SK-N-SH treated with all-trans-retinoic acid at 6 μM for 48 hours (cell line): ENCODE measurements at regions not wholly inside any gene's neighbourhood (a gene's known extent, or its start where the extent isn't known, plus 50 kb on each side); places are given as distances from the start of the nearest gene placed in this dataset.

Experiments used
- ATAC-seq: fragments of 200-7000 bp; cut with Tn5 transposase; 3 replicates; pipeline ENCODE4 v1.9.1; 2020; ENCODE audit warnings: mild to moderate bottlenecking, moderate library complexity
- BACH2 ChIP-seq: fragments of 250-450 bp; sonication (Bioruptor Pico); IDR thresholded peaks from 2 replicates; pipeline ENCODE4 v1.9.0; 2021; ENCODE audit warnings: mild to moderate bottlenecking, borderline replicate concordance
- CSDC2 ChIP-seq: fragments of 250-450 bp; sonication (Bioruptor Pico); IDR thresholded peaks from 2 replicates; pipeline ENCODE4 v1.5.0; 2020; ENCODE audit warnings: mild to moderate bottlenecking, moderate library complexity
- ESRRG ChIP-seq: fragments of 250-450 bp; sonication (Bioruptor Pico); IDR thresholded peaks from 2 replicates; pipeline ENCODE4 v1.6.1; 2021; ENCODE audit warnings: mild to moderate bottlenecking
- ISL1 ChIP-seq: fragments of 250-450 bp; sonication (Bioruptor Pico); IDR thresholded peaks from 2 replicates; pipeline ENCODE4 v2.1.2; 2022; ENCODE audit warnings: mild to moderate bottlenecking, moderate library complexity
- OSR1 ChIP-seq: fragments of 250-450 bp; sonication (Bioruptor Pico); IDR thresholded peaks from 2 replicates; pipeline ENCODE4 v1.8.0; 2022; ENCODE audit warnings: moderate library complexity, mild to moderate bottlenecking, inconsistent platforms
- PPARA ChIP-seq: fragments of 250-450 bp; sonication (Bioruptor Pico); IDR thresholded peaks from 2 replicates; pipeline ENCODE4 v1.5.0; 2020; ENCODE audit warnings: mild to moderate bottlenecking, borderline replicate concordance
- RARB ChIP-seq: fragments of 250-450 bp; sonication (Bioruptor Pico); IDR thresholded peaks from 2 replicates; pipeline ENCODE4 v1.8.0; 2021; ENCODE audit warnings: mild to moderate bottlenecking, moderate library complexity
- SNAI2 ChIP-seq: fragments of 250-450 bp; sonication (Bioruptor Pico); IDR thresholded peaks from 2 replicates; pipeline ENCODE4 v1.5.0; 2020; ENCODE audit warnings: mild to moderate bottlenecking, moderate library complexity
- TCF4 ChIP-seq: fragments of 250-450 bp; sonication (Bioruptor Pico); IDR thresholded peaks from 2 replicates; pipeline ENCODE4 v1.8.0; 2021; ENCODE audit warnings: mild to moderate bottlenecking, moderate library complexity, borderline replicate concordance
- TOX ChIP-seq: fragments of 250-450 bp; sonication (Bioruptor Pico); IDR thresholded peaks from 2 replicates; pipeline ENCODE4 v1.8.0; 2021; ENCODE audit warnings: mild to moderate bottlenecking, moderate library complexity, borderline replicate concordance
- ZC3H10 ChIP-seq: fragments of 250-450 bp; sonication (Bioruptor Pico); IDR thresholded peaks from 2 replicates; pipeline ENCODE4 v1.5.1; 2021; ENCODE audit warnings: mild to moderate bottlenecking, moderate library complexity
- ZFP3 ChIP-seq: fragments of 250-450 bp; sonication (Bioruptor Pico); IDR thresholded peaks from 2 replicates; pipeline ENCODE4 v1.5.0; 2020; ENCODE audit warnings: mild to moderate bottlenecking, moderate library complexity
- ZFP30 ChIP-seq: fragments of 450-650 bp; formaldehyde crosslinking; IDR thresholded peaks from 2 replicates; pipeline ENCODE4 v1.5.0; 2022; ENCODE audit warnings: mild to moderate bottlenecking, moderate library complexity
- ZNF8 ChIP-seq: fragments of 450-650 bp; formaldehyde crosslinking; IDR thresholded peaks from 2 replicates; pipeline ENCODE4 v1.5.0; 2020; ENCODE audit warnings: mild to moderate bottlenecking, moderate library complexity
- TF ChIP-seq, protein P1 (sequence below): fragments of 250-450 bp; sonication (Bioruptor Pico); IDR thresholded peaks from 2 replicates; pipeline ENCODE4 v1.5.0; 2020; ENCODE audit warnings: mild to moderate bottlenecking, moderate library complexity
- TF ChIP-seq, protein P2 (sequence below): fragments of 250-450 bp; sonication (Bioruptor Pico); IDR thresholded peaks from 2 replicates; pipeline ENCODE4 v1.5.1; 2020; ENCODE audit warnings: low read depth, mild to moderate bottlenecking, moderate library complexity
- TF ChIP-seq, protein P3 (sequence below): fragments of 250-450 bp; sonication (Bioruptor Pico); IDR thresholded peaks from 2 replicates; pipeline ENCODE4 v1.8.0; 2020; ENCODE audit warnings: mild to moderate bottlenecking, moderate library complexity, borderline replicate concordance
- TF ChIP-seq, protein P4 (sequence below): fragments of 250-450 bp; sonication (Bioruptor Pico); IDR thresholded peaks from 2 replicates; pipeline ENCODE4 v1.5.1; 2021; ENCODE audit warnings: mild to moderate bottlenecking, moderate library complexity
- TF ChIP-seq, protein P5 (sequence below): fragments of 250-450 bp; sonication (Bioruptor Pico); IDR thresholded peaks from 2 replicates; pipeline ENCODE4 v1.8.0; 2021; ENCODE audit warnings: low read depth, mild to moderate bottlenecking, moderate library complexity, borderline replicate concordance

DNA sequence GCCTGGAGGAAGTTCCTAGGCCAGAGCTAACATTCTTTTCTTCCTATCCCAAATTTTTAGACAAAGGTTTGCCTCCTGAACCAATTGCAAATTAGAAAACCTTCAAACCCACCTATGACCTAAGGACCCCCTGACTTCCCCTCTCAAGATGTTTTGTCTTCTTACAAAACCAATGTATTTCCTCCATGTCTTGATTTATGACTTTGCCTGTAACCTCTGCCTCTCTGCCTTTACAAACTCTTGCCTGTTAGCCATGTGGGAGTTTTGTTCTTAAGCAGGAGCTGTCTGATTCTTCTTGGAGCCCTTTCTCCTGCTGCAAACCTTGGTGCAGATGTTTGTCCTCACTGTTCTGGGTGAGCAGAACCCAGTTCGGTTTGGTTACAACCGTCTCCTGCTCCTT is 222.3 kb upstream of the BOD1L1 start:
- no peak for ATAC-seq
- TF ChIP-seq OSR1 (CRISPR knock-in tag): no peak
- TF ChIP-seq ISL1 (CRISPR knock-in tag): no peak
- no peak for TF ChIP-seq CSDC2 (CRISPR knock-in tag)
- TF ChIP-seq ZNF8 (CRISPR knock-in tag): no peak
- TF ChIP-seq TOX (CRISPR knock-in tag): no peak
- no peak for TF ChIP-seq ZFP30 (CRISPR knock-in tag)
- no peak for TF ChIP-seq PPARA
- no peak for TF ChIP-seq TCF4 (CRISPR knock-in tag)
- TF ChIP-seq RARB: no peak
- no peak for TF ChIP-seq ZFP3 (CRISPR knock-in tag)
- TF ChIP-seq BACH2 (CRISPR knock-in tag): no peak

DNA sequence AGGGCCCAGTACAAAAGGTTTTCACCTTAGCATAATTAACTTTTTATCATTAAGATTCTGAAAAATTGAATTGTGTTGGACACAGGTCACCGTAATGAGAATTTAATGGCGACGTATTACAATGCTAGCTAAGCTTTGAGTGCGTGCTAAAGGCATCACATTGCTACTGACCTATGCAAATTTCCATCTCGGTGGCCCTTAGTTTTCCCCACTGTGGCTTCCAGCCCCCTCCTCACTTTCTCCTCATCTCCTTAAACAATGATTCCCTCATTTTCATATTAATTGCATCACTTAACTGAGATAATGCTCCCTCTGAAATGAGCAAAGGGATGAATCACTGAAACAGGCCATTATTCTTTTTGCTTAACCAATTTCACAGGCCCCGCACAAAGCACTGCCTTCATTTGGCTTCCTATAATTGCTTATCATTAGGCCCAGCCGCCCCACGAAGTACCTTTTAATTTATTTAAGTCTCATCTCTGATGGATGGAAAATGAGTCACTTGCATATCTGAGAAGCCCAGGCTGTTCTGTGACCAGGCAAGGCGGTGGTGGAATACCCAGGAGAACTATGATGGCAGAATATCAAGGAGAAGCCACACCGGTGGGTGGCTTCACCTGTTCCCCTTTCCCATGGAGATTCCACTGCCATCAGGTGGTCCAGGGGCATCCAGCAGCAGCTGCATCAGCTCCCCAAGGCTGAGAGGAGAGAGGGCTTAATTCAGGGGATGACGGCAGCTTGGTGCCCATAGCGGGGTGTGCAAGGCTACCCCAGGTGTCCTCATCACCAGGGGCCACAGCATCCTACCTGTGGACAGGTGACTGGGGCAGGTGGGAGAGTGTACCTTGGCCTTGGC is 223.8 kb upstream of the BOD1L1 start:
- no peak for ATAC-seq
- TF ChIP-seq OSR1 (CRISPR knock-in tag) (no peak), ZFP30 (CRISPR knock-in tag) (no peak), ESRRG (CRISPR knock-in tag) (no peak), RARB (no peak), ZC3H10 (CRISPR knock-in tag) (no peak)
- TF ChIP-seq, protein P1, sequence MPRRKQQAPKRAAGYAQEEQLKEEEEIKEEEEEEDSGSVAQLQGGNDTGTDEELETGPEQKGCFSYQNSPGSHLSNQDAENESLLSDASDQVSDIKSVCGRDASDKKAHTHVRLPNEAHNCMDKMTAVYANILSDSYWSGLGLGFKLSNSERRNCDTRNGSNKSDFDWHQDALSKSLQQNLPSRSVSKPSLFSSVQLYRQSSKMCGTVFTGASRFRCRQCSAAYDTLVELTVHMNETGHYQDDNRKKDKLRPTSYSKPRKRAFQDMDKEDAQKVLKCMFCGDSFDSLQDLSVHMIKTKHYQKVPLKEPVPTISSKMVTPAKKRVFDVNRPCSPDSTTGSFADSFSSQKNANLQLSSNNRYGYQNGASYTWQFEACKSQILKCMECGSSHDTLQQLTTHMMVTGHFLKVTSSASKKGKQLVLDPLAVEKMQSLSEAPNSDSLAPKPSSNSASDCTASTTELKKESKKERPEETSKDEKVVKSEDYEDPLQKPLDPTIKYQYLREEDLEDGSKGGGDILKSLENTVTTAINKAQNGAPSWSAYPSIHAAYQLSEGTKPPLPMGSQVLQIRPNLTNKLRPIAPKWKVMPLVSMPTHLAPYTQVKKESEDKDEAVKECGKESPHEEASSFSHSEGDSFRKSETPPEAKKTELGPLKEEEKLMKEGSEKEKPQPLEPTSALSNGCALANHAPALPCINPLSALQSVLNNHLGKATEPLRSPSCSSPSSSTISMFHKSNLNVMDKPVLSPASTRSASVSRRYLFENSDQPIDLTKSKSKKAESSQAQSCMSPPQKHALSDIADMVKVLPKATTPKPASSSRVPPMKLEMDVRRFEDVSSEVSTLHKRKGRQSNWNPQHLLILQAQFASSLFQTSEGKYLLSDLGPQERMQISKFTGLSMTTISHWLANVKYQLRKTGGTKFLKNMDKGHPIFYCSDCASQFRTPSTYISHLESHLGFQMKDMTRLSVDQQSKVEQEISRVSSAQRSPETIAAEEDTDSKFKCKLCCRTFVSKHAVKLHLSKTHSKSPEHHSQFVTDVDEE (CRISPR knock-in tag): no peak
- TF ChIP-seq, protein P2, sequence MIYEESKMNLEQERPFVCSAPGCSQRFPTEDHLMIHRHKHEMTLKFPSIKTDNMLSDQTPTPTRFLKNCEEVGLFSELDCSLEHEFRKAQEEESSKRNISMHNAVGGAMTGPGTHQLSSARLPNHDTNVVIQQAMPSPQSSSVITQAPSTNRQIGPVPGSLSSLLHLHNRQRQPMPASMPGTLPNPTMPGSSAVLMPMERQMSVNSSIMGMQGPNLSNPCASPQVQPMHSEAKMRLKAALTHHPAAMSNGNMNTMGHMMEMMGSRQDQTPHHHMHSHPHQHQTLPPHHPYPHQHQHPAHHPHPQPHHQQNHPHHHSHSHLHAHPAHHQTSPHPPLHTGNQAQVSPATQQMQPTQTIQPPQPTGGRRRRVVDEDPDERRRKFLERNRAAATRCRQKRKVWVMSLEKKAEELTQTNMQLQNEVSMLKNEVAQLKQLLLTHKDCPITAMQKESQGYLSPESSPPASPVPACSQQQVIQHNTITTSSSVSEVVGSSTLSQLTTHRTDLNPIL (CRISPR knock-in tag): no peak
- TF ChIP-seq, protein P3, sequence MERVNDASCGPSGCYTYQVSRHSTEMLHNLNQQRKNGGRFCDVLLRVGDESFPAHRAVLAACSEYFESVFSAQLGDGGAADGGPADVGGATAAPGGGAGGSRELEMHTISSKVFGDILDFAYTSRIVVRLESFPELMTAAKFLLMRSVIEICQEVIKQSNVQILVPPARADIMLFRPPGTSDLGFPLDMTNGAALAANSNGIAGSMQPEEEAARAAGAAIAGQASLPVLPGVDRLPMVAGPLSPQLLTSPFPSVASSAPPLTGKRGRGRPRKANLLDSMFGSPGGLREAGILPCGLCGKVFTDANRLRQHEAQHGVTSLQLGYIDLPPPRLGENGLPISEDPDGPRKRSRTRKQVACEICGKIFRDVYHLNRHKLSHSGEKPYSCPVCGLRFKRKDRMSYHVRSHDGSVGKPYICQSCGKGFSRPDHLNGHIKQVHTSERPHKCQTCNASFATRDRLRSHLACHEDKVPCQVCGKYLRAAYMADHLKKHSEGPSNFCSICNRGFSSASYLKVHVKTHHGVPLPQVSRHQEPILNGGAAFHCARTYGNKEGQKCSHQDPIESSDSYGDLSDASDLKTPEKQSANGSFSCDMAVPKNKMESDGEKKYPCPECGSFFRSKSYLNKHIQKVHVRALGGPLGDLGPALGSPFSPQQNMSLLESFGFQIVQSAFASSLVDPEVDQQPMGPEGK (CRISPR knock-in tag): no peak
- TF ChIP-seq, protein P4, sequence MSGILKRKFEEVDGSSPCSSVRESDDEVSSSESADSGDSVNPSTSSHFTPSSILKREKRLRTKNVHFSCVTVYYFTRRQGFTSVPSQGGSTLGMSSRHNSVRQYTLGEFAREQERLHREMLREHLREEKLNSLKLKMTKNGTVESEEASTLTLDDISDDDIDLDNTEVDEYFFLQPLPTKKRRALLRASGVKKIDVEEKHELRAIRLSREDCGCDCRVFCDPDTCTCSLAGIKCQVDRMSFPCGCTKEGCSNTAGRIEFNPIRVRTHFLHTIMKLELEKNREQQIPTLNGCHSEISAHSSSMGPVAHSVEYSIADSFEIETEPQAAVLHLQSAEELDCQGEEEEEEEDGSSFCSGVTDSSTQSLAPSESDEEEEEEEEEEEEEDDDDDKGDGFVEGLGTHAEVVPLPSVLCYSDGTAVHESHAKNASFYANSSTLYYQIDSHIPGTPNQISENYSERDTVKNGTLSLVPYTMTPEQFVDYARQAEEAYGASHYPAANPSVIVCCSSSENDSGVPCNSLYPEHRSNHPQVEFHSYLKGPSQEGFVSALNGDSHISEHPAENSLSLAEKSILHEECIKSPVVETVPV (CRISPR knock-in tag): no peak

DNA sequence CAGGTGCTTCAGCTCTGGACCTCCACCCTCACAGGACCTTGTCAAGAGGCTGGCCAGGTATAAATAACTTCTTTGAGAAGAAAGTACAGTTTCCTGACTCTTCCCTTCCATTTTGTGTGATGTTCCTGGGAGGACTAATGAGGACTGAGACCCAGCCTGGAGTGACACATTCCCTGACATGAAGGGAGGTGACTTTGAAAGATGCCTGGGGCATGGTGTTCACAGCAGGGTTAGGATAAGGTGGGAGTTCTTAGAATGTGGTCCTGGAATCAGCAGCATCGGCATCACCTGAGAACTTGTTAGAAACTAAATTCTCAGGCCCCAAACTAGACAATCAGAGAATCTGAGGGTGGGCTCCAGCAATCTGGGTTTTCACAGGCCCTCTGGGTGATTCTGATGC is 224.9 kb upstream of the BOD1L1 start:
- no peak for ATAC-seq
- TF ChIP-seq ZFP3 (CRISPR knock-in tag) (no peak), PPARA (no peak), TCF4 (CRISPR knock-in tag) (no peak), SNAI2 (CRISPR knock-in tag) (no peak), ZC3H10 (CRISPR knock-in tag) (no peak), CSDC2 (CRISPR knock-in tag) (no peak)
- TF ChIP-seq, protein P5, sequence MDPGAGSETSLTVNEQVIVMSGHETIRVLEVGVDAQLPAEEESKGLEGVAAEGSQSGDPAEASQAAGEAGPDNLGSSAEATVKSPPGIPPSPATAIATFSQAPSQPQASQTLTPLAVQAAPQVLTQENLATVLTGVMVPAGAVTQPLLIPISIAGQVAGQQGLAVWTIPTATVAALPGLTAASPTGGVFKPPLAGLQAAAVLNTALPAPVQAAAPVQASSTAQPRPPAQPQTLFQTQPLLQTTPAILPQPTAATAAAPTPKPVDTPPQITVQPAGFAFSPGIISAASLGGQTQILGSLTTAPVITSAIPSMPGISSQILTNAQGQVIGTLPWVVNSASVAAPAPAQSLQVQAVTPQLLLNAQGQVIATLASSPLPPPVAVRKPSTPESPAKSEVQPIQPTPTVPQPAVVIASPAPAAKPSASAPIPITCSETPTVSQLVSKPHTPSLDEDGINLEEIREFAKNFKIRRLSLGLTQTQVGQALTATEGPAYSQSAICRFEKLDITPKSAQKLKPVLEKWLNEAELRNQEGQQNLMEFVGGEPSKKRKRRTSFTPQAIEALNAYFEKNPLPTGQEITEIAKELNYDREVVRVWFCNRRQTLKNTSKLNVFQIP (CRISPR knock-in tag): no peak
- TF ChIP-seq, protein P1 (CRISPR knock-in tag): no peak
